ENCODE measurements at regions not wholly inside any gene's neighbourhood (a gene's known extent, or its start where the extent isn't known, plus 50 kb on each side); places are given as distances from the start of the nearest gene placed in this dataset.

GRCh38 chr6:98498144-98498775 lies 336.1 kb upstream of the POU3F2 start:
- H3K4me2 ChIP-seq = no peak overlapping the region
- H2AFZ ChIP-seq (ENCODE audit: low read depth) = no peak overlapping the region
- DNase-seq = no peak
- H3K27me3 ChIP-seq (ENCODE audit: insufficient read depth) = no peaks in the 10 kb centered on the region
- WGBS (ENCODE audit: low lambda C conversion rate) = 69% methylated on average over 7 of the region's 7 CpGs
- no peak overlapping the region for H3K27ac ChIP-seq (ENCODE audit: low read depth in 2 of 2, low read length in 1 of 2)
- 0 out of 2 replicates have a peak, but pooled peaks cover 3% of the 10 kb centered on the region for H3K9me2 ChIP-seq
- H3K9me3 ChIP-seq = no peaks in the 10 kb centered on the region
- no peaks in the 10 kb centered on the region for H3K79me2 ChIP-seq (ENCODE audit: insufficient read depth)
- TF ChIP-seq MEF2A (IDR thresholded peaks at IDR 0.05; ENCODE audit: borderline replicate concordance, low read depth) (no peak), NRF1 (IDR thresholded peaks at IDR 0.05; ENCODE audit: low read depth, low read length) (no peak), MXI1 (IDR thresholded peaks at IDR 0.05; ENCODE audit: low read depth, low read length) (no peak), FOSL2 (IDR thresholded peaks at IDR 0.05; ENCODE audit: borderline replicate concordance, low read depth) (no peak), SMC3 (IDR thresholded peaks at IDR 0.05; ENCODE audit: low read depth, low read length) (no peak), ZBTB33 (IDR thresholded peaks at IDR 0.05; ENCODE audit: borderline replicate concordance, low read depth) (no peak), IRF3 (IDR thresholded peaks at IDR 0.05; ENCODE audit: low read depth, low read length) (no peak), TCF12 (IDR thresholded peaks at IDR 0.05) (no peak)
- TF ChIP-seq, protein P1, sequence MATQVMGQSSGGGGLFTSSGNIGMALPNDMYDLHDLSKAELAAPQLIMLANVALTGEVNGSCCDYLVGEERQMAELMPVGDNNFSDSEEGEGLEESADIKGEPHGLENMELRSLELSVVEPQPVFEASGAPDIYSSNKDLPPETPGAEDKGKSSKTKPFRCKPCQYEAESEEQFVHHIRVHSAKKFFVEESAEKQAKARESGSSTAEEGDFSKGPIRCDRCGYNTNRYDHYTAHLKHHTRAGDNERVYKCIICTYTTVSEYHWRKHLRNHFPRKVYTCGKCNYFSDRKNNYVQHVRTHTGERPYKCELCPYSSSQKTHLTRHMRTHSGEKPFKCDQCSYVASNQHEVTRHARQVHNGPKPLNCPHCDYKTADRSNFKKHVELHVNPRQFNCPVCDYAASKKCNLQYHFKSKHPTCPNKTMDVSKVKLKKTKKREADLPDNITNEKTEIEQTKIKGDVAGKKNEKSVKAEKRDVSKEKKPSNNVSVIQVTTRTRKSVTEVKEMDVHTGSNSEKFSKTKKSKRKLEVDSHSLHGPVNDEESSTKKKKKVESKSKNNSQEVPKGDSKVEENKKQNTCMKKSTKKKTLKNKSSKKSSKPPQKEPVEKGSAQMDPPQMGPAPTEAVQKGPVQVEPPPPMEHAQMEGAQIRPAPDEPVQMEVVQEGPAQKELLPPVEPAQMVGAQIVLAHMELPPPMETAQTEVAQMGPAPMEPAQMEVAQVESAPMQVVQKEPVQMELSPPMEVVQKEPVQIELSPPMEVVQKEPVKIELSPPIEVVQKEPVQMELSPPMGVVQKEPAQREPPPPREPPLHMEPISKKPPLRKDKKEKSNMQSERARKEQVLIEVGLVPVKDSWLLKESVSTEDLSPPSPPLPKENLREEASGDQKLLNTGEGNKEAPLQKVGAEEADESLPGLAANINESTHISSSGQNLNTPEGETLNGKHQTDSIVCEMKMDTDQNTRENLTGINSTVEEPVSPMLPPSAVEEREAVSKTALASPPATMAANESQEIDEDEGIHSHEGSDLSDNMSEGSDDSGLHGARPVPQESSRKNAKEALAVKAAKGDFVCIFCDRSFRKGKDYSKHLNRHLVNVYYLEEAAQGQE (IDR thresholded peaks at IDR 0.05; ENCODE audit: low read depth, low read length) = no peak
- no peaks in the 10 kb centered on the region for H4K20me1 ChIP-seq (ENCODE audit: insufficient read depth)
- ChIA-PET CTCF (interaction anchor here (0.9 kb wide), 1 partner anchor 16 kb away, joined by 3 read pairs; no protein-coding TSS in a partner anchor), POLR2A (no interaction called here)
- H3K9ac ChIP-seq = no peak overlapping the region
- no peak overlapping the region for H3K4me3 ChIP-seq (ENCODE audit: low read depth in 2 of 2, low read length in 1 of 2)
- no peaks in the 10 kb centered on the region for H3K36me3 ChIP-seq (replicated peaks in 1 of 2; ENCODE audit: control insufficient read depth in 1 of 2, insufficient read depth in 2 of 2, low read length in 1 of 2)
- H3K4me1 ChIP-seq (ENCODE audit: control insufficient read depth in 1 of 2, insufficient read depth in 2 of 2, low read depth in 1 of 2, low read length in 1 of 2) = no peaks in the 10 kb centered on the region
- no peaks in the 10 kb centered on the region for H3F3A ChIP-seq (replicated peaks; ENCODE audit: insufficient read depth)

GRCh38 chr6:98498866-98499265 lies 335.5 kb upstream of the POU3F2 start:
- ChIA-PET CTCF (interaction anchor here (0.7 kb wide), 1 partner anchor 1009 kb away, joined by 3 read pairs; no protein-coding TSS in a partner anchor), POLR2A (no interaction called here)
- Histone ChIP-seq H3K27me3 (ENCODE audit: insufficient read depth) (no peaks in the 10 kb centered on the region), H3K36me3 (replicated peaks in 1 of 2; ENCODE audit: control insufficient read depth in 1 of 2, insufficient read depth in 2 of 2, low read length in 1 of 2) (no peaks in the 10 kb centered on the region), H3F3A (replicated peaks; ENCODE audit: insufficient read depth) (no peaks in the 10 kb centered on the region), H4K20me1 (ENCODE audit: insufficient read depth) (no peaks in the 10 kb centered on the region), H2AFZ (ENCODE audit: low read depth) (no peak overlapping the region), H3K9me3 (no peaks in the 10 kb centered on the region), H3K4me2 (no peak overlapping the region), H3K79me2 (ENCODE audit: insufficient read depth) (no peaks in the 10 kb centered on the region), H3K9ac (no peak overlapping the region), H3K27ac (ENCODE audit: low read depth in 2 of 2, low read length in 1 of 2) (no peak overlapping the region), H3K4me3 (ENCODE audit: low read depth in 2 of 2, low read length in 1 of 2) (no peak overlapping the region), H3K4me1 (ENCODE audit: control insufficient read depth in 1 of 2, insufficient read depth in 2 of 2, low read depth in 1 of 2, low read length in 1 of 2) (no peaks in the 10 kb centered on the region), H3K9me2 (0 out of 2 replicates have a peak, but pooled peaks cover 3% of the 10 kb centered on the region)
- no peak for DNase-seq
- 36% methylated on average over 3 of the region's 3 CpGs for WGBS (ENCODE audit: low lambda C conversion rate)
- TF ChIP-seq ZBTB33 (IDR thresholded peaks at IDR 0.05; ENCODE audit: borderline replicate concordance, low read depth) (no peak), CHD2 (IDR thresholded peaks at IDR 0.05; ENCODE audit: low read length, partially characterized antibody) (no peak), POLR2AphosphoS5 (IDR thresholded peaks at IDR 0.05; ENCODE audit: low read depth, low read length) (no peak), RCOR1 (IDR thresholded peaks at IDR 0.05; ENCODE audit: low read length) (no peak), SIN3A (IDR thresholded peaks at IDR 0.05; ENCODE audit: borderline replicate concordance, low read depth, low read length) (no peak), TCF12 (IDR thresholded peaks at IDR 0.05) (no peak), MXI1 (IDR thresholded peaks at IDR 0.05; ENCODE audit: low read depth, low read length) (no peak), MEF2A (IDR thresholded peaks at IDR 0.05; ENCODE audit: borderline replicate concordance, low read depth) (no peak), FOXJ3 (CRISPR knock-in tag; IDR thresholded peaks at IDR 0.05) (no peak), GABPA (IDR thresholded peaks at IDR 0.05; ENCODE audit: low read depth) (no peak), ELF1 (IDR thresholded peaks at IDR 0.05) (no peak), FOSL2 (IDR thresholded peaks at IDR 0.05; ENCODE audit: borderline replicate concordance, low read depth) (no peak)
- TF ChIP-seq, protein P2, sequence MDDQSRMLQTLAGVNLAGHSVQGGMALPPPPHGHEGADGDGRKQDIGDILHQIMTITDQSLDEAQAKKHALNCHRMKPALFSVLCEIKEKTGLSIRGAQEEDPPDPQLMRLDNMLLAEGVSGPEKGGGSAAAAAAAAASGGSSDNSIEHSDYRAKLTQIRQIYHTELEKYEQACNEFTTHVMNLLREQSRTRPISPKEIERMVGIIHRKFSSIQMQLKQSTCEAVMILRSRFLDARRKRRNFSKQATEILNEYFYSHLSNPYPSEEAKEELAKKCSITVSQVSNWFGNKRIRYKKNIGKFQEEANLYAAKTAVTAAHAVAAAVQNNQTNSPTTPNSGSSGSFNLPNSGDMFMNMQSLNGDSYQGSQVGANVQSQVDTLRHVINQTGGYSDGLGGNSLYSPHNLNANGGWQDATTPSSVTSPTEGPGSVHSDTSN (IDR thresholded peaks at IDR 0.05) = no peak
